ENCODE measurements at regions not wholly inside any gene's neighbourhood (a gene's known extent, or its start where the extent isn't known, plus 50 kb on each side); places are given as distances from the start of the nearest gene placed in this dataset.

DNA sequence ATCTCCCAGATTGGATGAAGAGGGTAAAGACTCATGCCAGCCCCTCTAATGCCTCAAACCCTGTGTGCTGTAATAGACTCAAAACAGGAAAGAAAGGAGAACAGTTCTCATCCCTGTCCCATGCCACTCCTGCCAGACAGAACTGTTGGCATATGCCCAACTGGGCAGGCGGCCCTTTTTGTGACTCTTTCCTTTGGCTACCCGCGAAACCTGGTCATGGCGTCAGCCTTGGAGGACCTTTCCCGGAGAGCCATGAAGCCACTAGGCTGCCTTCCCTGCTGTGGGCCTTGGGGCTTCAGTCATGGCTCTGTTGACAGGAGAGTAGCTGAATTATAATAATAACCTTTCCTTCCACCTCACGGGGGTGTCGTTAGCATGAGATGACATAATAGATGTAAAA, 75.9 kb upstream of the SEMA6A start:
- no peak for DNase-seq (ENCODE audit: low spot score)

DNA sequence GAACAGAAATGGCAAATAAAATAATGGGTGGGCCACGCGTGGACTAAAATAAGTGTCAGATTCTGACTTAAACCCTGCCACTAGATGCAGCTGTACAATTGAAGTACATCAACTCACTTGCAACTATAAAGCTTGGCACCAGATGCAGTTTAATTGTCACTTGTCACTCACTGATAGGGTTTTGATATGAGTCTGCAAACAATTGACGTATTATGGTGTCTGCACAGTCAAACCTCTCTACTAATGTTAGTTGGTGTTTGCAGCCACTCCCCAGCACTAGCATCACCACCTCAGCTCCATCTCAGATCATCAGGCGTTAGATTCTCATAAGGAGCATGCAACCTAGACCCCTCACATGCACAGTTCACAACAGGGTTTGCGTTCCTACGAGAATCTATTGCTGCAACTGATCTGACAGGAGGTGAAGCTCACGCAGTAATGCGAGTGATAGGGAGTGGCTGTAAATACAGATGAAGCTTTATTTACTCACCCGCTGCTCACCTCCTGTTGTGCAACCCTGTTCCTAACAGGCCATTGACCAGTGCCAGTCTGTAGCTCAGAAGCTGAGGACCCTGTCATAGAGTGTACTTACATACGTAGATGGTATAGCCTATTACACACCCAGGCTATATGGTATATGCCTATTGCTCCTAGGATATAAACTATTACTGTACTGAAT, 72.1 kb upstream of the SEMA6A start:
- no peak for DNase-seq (ENCODE audit: low spot score)

DNA sequence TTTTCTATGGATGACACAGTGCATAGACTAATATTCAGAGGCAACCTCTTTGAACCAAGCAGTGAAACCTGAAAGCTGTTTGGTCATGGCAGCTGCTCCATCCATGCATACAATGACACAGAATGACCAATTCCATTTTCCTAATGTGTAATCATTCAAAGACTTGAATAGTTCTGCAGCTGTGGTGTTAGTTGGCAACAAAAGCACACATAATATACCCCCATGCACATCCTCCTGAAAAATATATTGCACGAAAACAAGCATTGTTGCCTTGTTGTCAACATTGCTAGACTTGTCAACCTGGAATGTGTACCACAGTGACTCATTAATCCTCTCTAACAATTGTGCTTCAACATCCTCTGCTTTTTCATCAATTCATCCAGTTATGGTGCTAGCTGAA, 71.0 kb upstream of the SEMA6A start:
- no peak for DNase-seq (ENCODE audit: low spot score)

DNA sequence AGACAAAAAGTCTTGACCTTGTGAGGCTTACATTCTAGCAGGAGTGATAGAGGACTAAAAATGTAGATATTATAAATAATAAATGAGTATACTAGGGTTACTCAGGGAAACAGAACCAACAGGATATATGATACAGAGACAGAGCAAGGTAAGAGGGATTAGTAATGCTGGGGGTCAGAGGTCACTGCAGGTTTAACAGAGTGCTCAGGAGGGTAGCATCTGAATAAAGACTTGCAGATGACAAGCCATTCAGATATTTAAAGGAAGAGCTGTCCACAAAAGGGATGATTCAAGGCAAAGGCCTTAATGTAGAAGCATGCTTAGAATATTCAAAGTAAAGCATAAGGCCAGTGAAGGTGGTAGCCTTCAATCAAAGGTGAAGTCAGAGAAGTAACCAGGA, 65.6 kb upstream of the SEMA6A start:
- no peak for DNase-seq (ENCODE audit: low spot score)

DNA sequence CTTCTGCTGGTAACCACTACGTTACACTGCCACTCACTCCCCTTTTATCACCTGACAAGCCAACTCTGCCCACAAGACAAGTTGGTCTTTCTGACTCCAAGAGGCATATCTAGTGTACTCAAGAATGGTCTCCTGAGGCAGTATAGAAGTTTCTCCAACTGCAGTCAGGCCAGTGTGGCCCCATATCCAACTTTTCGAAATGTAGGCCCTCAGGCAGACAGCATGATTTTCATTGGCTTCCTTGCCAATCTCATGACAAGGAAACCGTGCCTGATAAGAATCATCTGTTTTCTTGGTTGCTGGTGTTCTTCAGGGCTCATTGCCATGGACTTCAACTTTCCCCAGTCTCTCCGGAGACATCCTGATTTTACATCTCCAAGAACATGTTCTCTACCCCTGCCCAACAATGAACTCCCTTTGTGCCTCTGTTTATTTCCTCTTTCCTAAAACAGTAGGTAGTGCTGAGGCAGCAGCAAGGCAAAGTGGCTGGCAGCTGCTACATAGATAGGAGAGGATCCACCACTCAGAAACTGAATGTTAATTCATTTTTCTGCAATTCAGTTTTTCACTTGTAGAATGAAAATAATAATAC, 62.6 kb upstream of the SEMA6A start:
- DNase-seq (ENCODE audit: low spot score): no peak

DNA sequence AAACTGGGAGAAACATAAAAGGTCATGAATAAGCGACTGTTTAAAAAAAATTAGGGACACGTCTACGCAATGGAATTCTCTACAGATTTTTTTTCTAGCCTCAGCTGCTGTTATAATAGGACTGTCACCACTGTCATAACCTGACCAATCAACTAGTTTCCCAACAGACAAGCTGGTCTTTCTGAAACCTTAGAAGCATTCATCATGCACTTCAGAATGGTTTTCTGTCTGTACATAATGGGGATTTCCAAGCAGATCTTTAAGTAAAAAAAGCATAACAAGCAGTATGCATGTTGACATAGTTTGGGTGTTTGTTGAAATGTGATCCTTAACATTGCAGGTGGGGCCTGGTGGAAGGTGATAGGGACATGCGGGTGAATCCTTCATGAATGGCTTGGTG, 58.3 kb upstream of the SEMA6A start:
- no peak for DNase-seq (ENCODE audit: low spot score)

DNA sequence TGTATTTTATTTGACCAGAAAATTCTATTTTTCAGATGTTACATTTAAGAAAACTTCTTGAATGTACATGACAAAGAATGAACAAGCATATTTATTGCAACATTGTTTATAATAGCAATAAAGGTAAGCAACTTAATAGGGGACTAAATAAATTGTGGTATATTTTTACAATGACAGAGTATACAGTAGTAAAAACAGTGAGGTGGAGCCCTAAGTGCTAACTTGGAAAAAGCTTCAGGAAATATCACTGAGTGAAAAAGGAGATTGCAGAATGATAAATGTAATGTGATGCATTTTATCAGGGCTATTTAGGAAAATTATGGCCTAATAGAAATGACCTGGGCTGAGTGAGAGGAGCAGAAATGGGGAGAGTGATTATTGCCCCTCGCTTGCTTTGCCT, 56.5 kb upstream of the SEMA6A start:
- no peak for DNase-seq (ENCODE audit: low spot score)

DNA sequence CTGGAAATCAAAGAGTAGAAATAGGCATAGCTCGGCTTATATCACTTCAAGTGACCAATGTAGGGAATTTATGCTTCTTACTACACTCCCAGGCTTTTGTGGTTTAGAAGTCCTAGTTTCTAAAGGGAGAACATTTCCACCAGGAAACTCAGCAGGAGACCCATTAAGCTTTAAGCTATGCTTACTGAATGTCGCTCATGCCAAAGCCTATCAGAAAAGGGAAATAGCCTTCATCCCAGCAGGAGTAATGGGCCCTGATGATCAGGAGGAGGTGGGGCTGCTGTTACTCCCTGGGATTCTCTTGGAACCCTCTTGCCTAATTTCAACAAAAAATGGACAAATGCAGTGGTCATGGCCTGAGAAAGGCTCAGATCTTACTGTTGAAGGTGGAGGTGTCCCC, 54.5 kb upstream of the SEMA6A start:
- DNase-seq (ENCODE audit: low spot score): no peak

DNA sequence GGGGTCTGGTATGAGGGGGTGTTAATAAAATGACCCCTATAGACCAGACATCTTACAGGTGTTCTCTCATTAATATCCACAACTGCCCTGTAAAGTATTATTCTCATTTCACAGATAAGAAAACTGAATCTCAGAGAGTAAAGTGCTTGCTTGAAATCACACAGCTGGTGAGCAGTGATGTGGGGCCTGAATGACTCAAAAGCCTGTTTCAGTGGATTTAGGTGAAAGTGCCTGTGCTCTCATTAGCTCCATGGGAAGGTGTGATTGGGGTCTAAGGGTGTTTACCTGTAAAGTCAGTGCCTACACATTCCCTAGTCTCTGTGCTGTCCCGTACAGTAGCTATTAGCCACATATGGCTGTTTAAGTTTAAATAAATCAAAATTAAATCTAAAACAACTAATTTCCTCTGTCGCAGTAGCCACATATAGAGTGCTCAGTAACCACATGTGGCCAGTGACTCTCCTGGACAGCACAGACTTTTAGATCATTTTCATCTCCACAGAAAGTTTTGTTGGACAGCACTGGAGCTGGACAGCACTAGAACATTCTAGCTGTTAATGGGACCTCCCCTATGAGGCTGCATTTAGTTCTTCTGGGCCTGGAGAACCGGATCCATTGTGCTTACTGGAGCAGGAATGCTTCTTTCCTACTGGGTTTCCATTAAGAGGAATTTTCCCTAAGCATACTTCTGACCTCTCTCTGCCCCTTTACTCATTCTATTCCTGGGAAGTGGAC, 52.5 kb upstream of the SEMA6A start:
- DNase-seq (ENCODE audit: low spot score): no peak

DNA sequence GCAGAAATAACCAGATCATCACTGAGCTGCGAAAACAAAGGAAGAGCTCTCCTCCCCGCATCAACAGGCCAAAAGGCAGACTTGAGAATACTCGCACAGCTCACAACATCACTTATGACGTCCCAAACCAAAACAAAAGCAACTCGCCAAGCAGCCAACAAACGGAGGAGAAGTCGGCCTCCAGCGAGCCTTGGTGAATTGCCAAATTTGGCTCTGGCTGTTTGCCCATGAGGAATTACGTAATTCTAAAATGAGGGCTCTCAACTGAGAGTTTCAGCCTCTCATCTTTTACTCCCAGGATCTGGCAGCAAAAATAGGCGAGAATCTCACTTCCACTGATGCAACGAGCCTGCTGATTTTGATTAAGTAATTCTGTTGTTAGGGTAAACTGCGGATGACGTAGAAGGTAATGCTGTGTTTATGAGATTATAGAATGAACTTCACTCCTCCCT, 51.7 kb upstream of the SEMA6A start:
- no peak for DNase-seq (ENCODE audit: low spot score)

Data from CD4-positive, alpha-beta T cell treated with Interleukin-6 at 100 ng/mL for 8 hours (primary cell).